ENCODE measurements at regions not wholly inside any gene's neighbourhood (a gene's known extent, or its start where the extent isn't known, plus 50 kb on each side); places are given as distances from the start of the nearest gene placed in this dataset.

GRCh38 chr22:48534395-48534958 is 1293.2 kb downstream of the BRD1 start:
- TF ChIP-seq CTCF (IDR thresholded peaks at IDR 0.05; ENCODE audit: unreplicated experiment in 3 of 3): no peak
- H3K27ac Mint-ChIP-seq: no peak overlapping the region
- H3K9me3 Mint-ChIP-seq: no peaks in the 10 kb centered on the region
- no peaks in the 10 kb centered on the region for H3K36me3 Mint-ChIP-seq (ENCODE audit: low read depth)
- H3K4me3 Mint-ChIP-seq: no peak overlapping the region
- H3K4me1 Mint-ChIP-seq: no peaks in the 10 kb centered on the region
- H3K27me3 Mint-ChIP-seq (ENCODE audit: low read depth): peaks cover 13% of the 10 kb centered on the region

GRCh38 chr22:48532986-48533385 is 1294.7 kb downstream of the BRD1 start:
- H3K27me3 Mint-ChIP-seq (ENCODE audit: low read depth): peaks cover 7% of the 10 kb centered on the region
- H3K9me3 Mint-ChIP-seq: no peaks in the 10 kb centered on the region
- H3K27ac Mint-ChIP-seq: no peak overlapping the region
- H3K4me1 Mint-ChIP-seq: no peaks in the 10 kb centered on the region
- TF ChIP-seq CTCF (IDR thresholded peaks at IDR 0.05; ENCODE audit: unreplicated experiment in 3 of 3): no peak
- no peak overlapping the region for H3K4me3 Mint-ChIP-seq
- H3K36me3 Mint-ChIP-seq (ENCODE audit: low read depth): no peaks in the 10 kb centered on the region

- no peak overlapping the region for H3K4me3 Mint-ChIP-seq
- no peaks in the 10 kb centered on the region for H3K9me3 Mint-ChIP-seq
- no peak overlapping the region for H3K27ac Mint-ChIP-seq
- no peaks in the 10 kb centered on the region for H3K36me3 Mint-ChIP-seq (ENCODE audit: low read depth)
- no peak for TF ChIP-seq CTCF (IDR thresholded peaks at IDR 0.05; ENCODE audit: unreplicated experiment in 3 of 3)
- H3K4me1 Mint-ChIP-seq: no peaks in the 10 kb centered on the region
- peaks cover 7% of the 10 kb centered on the region for H3K27me3 Mint-ChIP-seq (ENCODE audit: low read depth)
Measured at GRCh38 chr22:48531761-48532435, 1295.8 kb downstream of the BRD1 start.

- Mint-ChIP-seq H3K9me3 (no peaks in the 10 kb centered on the region), H3K27me3 (ENCODE audit: low read depth) (peaks cover 7% of the 10 kb centered on the region), H3K4me1 (no peaks in the 10 kb centered on the region), H3K36me3 (ENCODE audit: low read depth) (no peaks in the 10 kb centered on the region), H3K4me3 (no peak overlapping the region), H3K27ac (no peak overlapping the region)
- no peak for TF ChIP-seq CTCF (IDR thresholded peaks at IDR 0.05; ENCODE audit: unreplicated experiment in 3 of 3)
Measured at GRCh38 chr22:48531108-48531507, 1296.6 kb downstream of the BRD1 start.

GRCh38 chr22:48530666-48531065 is 1297.0 kb downstream of the BRD1 start:
- TF ChIP-seq CTCF (IDR thresholded peaks at IDR 0.05; ENCODE audit: unreplicated experiment in 3 of 3): no peak

More at GRCh38 chr22:48530666-48531065, 1297.0 kb downstream of the BRD1 start:
- Mint-ChIP-seq H3K9me3 (no peaks in the 10 kb centered on the region), H3K27ac (no peak overlapping the region), H3K27me3 (ENCODE audit: low read depth) (peaks cover 7% of the 10 kb centered on the region), H3K4me1 (no peaks in the 10 kb centered on the region), H3K4me3 (no peak overlapping the region), H3K36me3 (ENCODE audit: low read depth) (no peaks in the 10 kb centered on the region)

Data from nephron (organoid).